ENCODE measurements at regions not wholly inside any gene's neighbourhood (a gene's known extent, or its start where the extent isn't known, plus 50 kb on each side); places are given as distances from the start of the nearest gene placed in this dataset.

DNA sequence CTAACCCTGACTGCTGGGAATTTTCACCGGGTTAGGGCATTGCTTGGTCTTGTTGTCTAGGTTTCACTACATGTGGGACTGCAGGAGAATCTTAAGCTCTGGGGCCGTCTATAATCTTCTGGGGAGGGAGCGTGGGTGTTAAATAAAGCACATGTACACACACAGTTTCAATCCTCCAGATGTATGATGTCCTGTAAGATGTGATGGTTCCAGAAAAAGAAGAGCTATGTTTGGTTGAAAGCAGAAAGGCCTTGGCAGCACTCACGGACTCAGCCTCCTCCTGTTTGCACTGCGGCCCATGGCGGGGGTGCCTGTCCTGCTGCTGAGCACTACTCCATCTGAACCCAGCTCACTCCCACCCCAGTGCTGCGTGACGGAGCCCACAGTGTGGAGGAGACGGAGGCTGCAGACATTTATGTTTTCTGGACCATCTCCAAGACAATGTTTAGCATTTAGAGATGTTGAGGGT lies 343.5 kb downstream of the TEX29 start (continued):
- TF ChIP-seq ZNF263 (CRISPR knock-in tag; IDR thresholded peaks at IDR 0.05; ENCODE audit: low read depth) (no peak), MXD4 (CRISPR knock-in tag; IDR thresholded peaks at IDR 0.05; ENCODE audit: borderline replicate concordance) (no peak), FOXJ3 (CRISPR knock-in tag; IDR thresholded peaks at IDR 0.05; ENCODE audit: borderline replicate concordance) (no peak)

DNA sequence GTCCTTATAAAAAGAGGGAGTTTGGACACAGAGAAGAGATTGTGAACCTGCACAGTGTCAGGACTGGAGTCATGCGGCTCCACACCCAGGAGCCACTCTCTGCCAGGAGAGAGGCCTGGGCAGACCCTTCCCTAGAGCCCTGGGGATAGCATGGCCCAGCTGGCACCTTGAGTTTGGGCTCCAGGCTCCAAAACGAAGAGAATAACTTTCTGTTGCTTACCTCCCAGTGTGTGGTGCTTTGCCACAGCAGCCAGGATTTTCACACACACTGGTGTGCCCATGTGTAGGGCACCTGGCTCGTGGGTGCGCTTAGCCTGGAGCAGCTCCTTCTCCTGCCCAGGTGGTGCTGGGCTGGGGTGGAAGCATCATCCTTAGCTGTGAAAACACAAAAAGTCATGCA lies 344.3 kb downstream of the TEX29 start:
- H3K9me3 Mint-ChIP-seq, result no peaks in the 10 kb centered on the region; the same call in 1 of the 2 replicates
- DNase-seq (ENCODE audit: low spot score) (no peak), ATAC-seq (no peak)
- H3K4me3 Mint-ChIP-seq, result no peak overlapping the region
- 0 out of 2 replicates have a peak, but pooled peaks cover 4% of the 10 kb centered on the region for H3K4me1 Mint-ChIP-seq
- ChIA-PET POLR2A (no interaction called here), CTCF (interaction anchor here (0.8 kb wide), 1 partner anchor 160 kb away, joined by 3 read pairs; no protein-coding TSS in a partner anchor)
- no peak overlapping the region for H3K27ac Mint-ChIP-seq
- TF ChIP-seq, protein P1, sequence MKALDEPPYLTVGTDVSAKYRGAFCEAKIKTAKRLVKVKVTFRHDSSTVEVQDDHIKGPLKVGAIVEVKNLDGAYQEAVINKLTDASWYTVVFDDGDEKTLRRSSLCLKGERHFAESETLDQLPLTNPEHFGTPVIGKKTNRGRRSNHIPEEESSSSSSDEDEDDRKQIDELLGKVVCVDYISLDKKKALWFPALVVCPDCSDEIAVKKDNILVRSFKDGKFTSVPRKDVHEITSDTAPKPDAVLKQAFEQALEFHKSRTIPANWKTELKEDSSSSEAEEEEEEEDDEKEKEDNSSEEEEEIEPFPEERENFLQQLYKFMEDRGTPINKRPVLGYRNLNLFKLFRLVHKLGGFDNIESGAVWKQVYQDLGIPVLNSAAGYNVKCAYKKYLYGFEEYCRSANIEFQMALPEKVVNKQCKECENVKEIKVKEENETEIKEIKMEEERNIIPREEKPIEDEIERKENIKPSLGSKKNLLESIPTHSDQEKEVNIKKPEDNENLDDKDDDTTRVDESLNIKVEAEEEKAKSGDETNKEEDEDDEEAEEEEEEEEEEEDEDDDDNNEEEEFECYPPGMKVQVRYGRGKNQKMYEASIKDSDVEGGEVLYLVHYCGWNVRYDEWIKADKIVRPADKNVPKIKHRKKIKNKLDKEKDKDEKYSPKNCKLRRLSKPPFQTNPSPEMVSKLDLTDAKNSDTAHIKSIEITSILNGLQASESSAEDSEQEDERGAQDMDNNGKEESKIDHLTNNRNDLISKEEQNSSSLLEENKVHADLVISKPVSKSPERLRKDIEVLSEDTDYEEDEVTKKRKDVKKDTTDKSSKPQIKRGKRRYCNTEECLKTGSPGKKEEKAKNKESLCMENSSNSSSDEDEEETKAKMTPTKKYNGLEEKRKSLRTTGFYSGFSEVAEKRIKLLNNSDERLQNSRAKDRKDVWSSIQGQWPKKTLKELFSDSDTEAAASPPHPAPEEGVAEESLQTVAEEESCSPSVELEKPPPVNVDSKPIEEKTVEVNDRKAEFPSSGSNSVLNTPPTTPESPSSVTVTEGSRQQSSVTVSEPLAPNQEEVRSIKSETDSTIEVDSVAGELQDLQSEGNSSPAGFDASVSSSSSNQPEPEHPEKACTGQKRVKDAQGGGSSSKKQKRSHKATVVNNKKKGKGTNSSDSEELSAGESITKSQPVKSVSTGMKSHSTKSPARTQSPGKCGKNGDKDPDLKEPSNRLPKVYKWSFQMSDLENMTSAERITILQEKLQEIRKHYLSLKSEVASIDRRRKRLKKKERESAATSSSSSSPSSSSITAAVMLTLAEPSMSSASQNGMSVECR (CRISPR knock-in tag; IDR thresholded peaks at IDR 0.05; ENCODE audit: borderline replicate concordance), result no peak
- TF ChIP-seq, protein P2, sequence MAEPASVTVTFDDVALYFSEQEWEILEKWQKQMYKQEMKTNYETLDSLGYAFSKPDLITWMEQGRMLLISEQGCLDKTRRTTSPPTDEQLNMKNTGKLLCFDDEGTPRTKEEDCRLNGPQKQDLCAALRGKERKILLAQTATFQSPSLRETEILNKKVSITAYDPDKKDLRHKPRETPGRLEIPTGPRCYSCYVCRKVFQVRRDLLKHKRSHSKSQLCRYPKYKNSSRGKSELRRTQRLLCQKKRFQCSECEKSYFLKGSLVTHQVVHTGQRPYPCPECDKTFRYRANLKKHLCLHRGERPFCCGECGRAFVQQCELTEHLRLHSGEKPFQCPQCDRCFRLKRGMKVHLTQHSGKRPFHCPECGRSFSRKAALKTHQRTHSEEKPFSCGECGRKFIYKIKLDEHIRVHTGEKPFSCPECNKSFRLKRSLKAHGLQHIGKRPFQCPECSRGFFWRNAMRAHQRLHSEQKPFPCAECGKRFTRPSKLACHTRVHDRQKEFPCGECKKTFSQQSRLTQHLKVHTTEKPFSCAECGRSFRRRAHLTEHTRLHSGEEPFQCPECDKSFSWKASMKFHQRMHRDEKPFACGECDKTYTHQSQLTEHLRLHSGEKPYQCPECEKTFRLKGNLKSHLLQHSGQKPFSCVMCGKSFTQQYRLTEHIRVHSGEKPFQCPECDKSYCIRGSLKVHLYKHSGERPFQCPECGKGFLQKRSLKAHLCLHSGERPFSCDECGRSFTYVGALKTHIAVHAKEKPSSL (CRISPR knock-in tag; conservative IDR thresholded peaks at IDR 0.05), result no peak
- TF ChIP-seq TEAD4 (CRISPR knock-in tag; IDR thresholded peaks at IDR 0.05) (no peak), TCF7 (CRISPR knock-in tag; IDR thresholded peaks at IDR 0.05; ENCODE audit: low read depth) (no peak), SP1 (CRISPR knock-in tag; conservative IDR thresholded peaks at IDR 0.05) (no peak), CREB1 (CRISPR knock-in tag; IDR thresholded peaks at IDR 0.05) (no peak), MYBL2 (CRISPR knock-in tag; IDR thresholded peaks at IDR 0.05) (no peak), CBFB (CRISPR knock-in tag; IDR thresholded peaks at IDR 0.05; ENCODE audit: low read depth) (no peak), NR2C2 (CRISPR knock-in tag; IDR thresholded peaks at IDR 0.05) (no peak), SMAD3 (CRISPR knock-in tag; IDR thresholded peaks at IDR 0.05; ENCODE audit: borderline replicate concordance) (no peak), ZNF232 (CRISPR knock-in tag; IDR thresholded peaks at IDR 0.05) (no peak), EMX1 (CRISPR knock-in tag; IDR thresholded peaks at IDR 0.05) (no peak), SOX15 (CRISPR knock-in tag; IDR thresholded peaks at IDR 0.05) (no peak)
- TF ChIP-seq, protein P3, sequence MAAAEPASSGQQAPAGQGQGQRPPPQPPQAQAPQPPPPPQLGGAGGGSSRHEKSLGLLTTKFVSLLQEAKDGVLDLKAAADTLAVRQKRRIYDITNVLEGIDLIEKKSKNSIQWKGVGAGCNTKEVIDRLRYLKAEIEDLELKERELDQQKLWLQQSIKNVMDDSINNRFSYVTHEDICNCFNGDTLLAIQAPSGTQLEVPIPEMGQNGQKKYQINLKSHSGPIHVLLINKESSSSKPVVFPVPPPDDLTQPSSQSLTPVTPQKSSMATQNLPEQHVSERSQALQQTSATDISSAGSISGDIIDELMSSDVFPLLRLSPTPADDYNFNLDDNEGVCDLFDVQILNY (CRISPR knock-in tag; IDR thresholded peaks at IDR 0.05), result no peak
- TF ChIP-seq, protein P4, sequence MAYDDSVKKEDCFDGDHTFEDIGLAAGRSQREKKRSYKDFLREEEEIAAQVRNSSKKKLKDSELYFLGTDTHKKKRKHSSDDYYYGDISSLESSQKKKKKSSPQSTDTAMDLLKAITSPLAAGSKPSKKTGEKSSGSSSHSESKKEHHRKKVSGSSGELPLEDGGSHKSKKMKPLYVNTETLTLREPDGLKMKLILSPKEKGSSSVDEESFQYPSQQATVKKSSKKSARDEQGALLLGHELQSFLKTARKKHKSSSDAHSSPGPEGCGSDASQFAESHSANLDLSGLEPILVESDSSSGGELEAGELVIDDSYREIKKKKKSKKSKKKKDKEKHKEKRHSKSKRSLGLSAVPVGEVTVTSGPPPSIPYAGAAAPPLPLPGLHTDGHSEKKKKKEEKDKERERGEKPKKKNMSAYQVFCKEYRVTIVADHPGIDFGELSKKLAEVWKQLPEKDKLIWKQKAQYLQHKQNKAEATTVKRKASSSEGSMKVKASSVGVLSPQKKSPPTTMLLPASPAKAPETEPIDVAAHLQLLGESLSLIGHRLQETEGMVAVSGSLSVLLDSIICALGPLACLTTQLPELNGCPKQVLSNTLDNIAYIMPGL (CRISPR knock-in tag; IDR thresholded peaks at IDR 0.05), result no peak
- TF ChIP-seq, protein P5, sequence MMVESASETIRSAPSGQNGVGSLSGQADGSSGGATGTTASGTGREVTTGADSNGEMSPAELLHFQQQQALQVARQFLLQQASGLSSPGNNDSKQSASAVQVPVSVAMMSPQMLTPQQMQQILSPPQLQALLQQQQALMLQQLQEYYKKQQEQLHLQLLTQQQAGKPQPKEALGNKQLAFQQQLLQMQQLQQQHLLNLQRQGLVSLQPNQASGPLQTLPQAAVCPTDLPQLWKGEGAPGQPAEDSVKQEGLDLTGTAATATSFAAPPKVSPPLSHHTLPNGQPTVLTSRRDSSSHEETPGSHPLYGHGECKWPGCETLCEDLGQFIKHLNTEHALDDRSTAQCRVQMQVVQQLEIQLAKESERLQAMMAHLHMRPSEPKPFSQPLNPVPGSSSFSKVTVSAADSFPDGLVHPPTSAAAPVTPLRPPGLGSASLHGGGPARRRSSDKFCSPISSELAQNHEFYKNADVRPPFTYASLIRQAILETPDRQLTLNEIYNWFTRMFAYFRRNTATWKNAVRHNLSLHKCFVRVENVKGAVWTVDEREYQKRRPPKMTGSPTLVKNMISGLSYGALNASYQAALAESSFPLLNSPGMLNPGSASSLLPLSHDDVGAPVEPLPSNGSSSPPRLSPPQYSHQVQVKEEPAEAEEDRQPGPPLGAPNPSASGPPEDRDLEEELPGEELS (CRISPR knock-in tag; IDR thresholded peaks at IDR 0.05), result no peak
- TF ChIP-seq, protein P6, sequence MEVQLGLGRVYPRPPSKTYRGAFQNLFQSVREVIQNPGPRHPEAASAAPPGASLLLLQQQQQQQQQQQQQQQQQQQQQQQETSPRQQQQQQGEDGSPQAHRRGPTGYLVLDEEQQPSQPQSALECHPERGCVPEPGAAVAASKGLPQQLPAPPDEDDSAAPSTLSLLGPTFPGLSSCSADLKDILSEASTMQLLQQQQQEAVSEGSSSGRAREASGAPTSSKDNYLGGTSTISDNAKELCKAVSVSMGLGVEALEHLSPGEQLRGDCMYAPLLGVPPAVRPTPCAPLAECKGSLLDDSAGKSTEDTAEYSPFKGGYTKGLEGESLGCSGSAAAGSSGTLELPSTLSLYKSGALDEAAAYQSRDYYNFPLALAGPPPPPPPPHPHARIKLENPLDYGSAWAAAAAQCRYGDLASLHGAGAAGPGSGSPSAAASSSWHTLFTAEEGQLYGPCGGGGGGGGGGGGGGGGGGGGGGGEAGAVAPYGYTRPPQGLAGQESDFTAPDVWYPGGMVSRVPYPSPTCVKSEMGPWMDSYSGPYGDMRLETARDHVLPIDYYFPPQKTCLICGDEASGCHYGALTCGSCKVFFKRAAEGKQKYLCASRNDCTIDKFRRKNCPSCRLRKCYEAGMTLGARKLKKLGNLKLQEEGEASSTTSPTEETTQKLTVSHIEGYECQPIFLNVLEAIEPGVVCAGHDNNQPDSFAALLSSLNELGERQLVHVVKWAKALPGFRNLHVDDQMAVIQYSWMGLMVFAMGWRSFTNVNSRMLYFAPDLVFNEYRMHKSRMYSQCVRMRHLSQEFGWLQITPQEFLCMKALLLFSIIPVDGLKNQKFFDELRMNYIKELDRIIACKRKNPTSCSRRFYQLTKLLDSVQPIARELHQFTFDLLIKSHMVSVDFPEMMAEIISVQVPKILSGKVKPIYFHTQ (CRISPR knock-in tag; IDR thresholded peaks at IDR 0.05), result no peak
- TF ChIP-seq, protein P7, sequence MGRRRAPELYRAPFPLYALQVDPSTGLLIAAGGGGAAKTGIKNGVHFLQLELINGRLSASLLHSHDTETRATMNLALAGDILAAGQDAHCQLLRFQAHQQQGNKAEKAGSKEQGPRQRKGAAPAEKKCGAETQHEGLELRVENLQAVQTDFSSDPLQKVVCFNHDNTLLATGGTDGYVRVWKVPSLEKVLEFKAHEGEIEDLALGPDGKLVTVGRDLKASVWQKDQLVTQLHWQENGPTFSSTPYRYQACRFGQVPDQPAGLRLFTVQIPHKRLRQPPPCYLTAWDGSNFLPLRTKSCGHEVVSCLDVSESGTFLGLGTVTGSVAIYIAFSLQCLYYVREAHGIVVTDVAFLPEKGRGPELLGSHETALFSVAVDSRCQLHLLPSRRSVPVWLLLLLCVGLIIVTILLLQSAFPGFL (CRISPR knock-in tag; IDR thresholded peaks at IDR 0.05; ENCODE audit: borderline replicate concordance), result no peak
- H3K27me3 Mint-ChIP-seq (ENCODE audit: low read depth), result no peaks in the 10 kb centered on the region
- no peaks in the 10 kb centered on the region for H3K36me3 Mint-ChIP-seq

Measured in WTC11 (cell line).